Activated CD4-positive, CD25-positive, alpha-beta regulatory T cell treated with anti-CD3 and anti-CD28 coated beads, Interleukin-2, amount 50 U/mL, for 72 hours (primary cell): ENCODE measurements at regions not wholly inside any gene's neighbourhood (a gene's known extent, or its start where the extent isn't known, plus 50 kb on each side); places are given as distances from the start of the nearest gene placed in this dataset.

Experiments used
- DNase-seq: peaks from one replicate; pipeline ENCODE4 v3.0.0; 2021

GRCh38 chr5:158435161-158435616 lies 576.2 kb upstream of the CLINT1 start:
- no peak for DNase-seq

DNA sequence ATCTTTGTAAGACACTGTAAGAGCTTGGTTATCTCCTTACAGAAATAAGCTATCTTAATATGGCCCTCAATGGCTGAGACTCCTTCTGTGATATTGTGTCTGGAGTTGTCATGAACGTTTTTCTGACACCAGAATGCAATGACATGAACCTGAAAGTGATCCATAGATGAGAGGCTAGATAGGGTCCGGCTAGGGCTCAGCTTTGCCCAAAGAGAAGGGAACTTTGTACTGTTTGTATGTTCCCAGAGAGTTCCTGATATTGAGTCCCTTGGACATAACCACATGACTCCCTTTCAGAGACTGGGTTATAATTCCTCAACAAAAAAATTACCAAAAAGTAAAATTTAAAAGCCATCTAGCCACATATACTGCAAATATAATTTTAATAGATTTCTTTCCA lies 575.8 kb upstream of the CLINT1 start:
- DNase-seq: no peak

- no peak for DNase-seq
Observed at GRCh38 chr5:158433634-158434033, 574.7 kb upstream of the CLINT1 start.

GRCh38 chr5:158431369-158432029 lies 572.6 kb upstream of the CLINT1 start:
- no peak for DNase-seq

GRCh38 chr5:158430798-158431167 lies 571.8 kb upstream of the CLINT1 start:
- no peak for DNase-seq

DNA sequence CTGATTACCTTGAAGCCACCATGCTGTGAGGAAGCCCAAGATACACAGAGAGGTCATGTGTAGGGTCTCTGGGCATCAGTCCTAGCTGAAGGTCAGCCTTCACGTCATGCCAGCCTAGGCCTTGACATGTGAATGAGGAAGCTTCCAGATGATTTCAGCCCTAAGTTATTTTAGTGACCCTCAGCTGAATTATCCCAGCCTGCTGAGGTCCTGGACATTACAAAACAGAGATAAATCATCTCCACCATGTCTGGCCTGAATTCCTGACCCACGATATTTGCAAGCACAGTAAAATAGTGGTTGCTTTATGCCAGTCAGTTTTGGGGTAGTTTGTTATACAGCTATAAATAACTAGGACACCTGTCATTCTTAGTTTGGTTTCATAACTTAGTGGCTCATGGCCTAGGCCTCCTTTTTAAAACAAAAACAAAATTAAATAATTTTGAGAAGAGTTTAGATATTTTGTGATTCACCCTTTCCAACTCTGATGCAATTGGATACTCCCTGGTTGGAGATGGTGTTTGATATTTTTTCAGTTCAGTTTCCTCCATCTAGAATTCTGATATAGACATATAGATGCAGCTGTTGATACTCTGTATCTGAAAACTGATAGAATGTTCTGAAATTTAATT lies 571.3 kb upstream of the CLINT1 start:
- no peak for DNase-seq

GRCh38 chr5:158429564-158429963 lies 570.6 kb upstream of the CLINT1 start:
- no peak for DNase-seq

DNA sequence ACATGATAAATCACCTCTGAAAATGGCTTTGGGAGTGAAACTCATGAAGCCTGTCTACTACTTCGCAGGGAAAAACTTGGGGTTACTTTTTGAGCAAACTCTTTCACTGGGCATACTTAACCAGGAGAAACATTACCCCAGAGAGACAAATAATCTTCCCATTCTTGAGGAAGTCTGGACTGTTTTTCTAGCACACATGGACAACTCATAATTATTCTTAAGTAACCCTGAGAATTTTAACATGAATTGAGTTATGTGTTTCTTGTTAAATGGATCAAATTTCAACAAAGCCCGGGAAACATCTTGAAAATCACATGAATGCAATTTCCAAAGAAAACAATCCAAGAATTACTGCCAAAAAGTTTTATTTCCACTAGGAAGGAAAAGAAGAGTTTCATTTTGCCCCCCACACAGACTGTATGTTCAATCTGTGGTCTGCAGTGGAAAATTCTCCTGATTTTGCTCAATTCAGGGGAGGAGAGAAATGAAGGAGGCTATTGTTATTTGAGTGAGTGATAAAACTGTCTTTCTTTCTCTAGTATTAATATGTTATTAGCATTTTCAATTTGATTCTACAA lies 564.8 kb upstream of the CLINT1 start:
- no peak for DNase-seq

DNA sequence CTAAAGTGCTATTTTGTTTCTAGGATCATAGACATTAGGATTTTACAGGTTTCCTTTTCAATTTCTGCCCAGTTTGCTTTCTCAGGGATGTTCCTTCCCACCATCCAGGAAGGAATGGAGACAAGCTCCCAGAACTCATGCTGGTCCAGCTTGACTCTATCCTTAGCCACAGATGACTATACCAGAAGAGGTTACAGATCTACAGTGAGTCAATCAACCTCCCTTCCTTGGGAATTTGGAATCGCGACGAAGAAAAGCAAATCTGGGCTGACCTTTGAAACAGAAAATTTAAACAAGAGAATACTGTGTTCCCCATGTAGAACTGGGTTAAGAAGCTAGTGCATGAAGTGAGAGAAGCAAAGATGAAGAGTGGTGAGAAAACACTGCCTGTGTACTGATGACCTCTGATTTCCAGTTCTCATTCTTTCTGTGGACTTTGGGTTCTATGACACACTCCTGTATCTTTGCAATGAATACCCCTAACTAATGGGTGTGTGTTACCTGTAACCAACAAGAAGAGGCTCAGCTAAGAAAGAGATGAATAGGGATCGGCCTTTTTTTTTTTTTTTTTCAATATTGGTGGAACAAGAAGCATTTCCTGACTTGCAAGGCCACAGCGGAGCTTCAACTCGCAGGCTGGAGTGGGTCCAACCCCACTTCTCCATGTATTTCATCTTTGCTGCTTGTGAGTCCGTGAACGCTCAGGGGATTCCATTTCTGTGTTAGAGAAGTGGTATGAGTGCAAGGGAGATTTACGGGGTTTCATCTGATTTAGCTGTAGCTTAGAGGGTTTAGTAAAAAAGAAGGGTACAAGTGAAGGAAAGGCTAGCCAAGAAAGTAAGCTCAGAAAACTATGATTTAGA lies 563.9 kb upstream of the CLINT1 start:
- no peak for DNase-seq

DNA sequence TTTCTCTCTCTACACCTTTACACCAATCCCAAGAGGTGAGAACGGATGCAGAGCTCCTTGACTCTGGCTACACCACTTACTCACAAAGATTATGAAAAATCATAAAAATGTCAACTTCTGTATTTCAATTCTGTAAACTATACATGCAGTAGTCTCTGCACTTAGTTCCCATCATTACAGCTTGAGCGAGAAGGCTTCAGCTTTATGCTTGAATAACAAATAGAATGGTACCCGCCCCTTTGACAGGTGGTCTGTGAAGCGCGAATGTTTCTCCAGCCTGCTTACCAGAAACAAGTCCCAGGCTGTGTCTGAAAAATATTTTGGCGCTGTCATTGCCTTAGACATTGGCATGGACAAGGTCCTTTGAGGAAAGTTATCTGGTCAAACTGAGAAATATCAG lies 562.4 kb upstream of the CLINT1 start:
- DNase-seq: no peak

GRCh38 chr5:158419186-158419585 lies 560.2 kb upstream of the CLINT1 start:
- DNase-seq: no peak

GRCh38 chr5:158414780-158415179 lies 555.8 kb upstream of the CLINT1 start:
- DNase-seq: no peak

DNA sequence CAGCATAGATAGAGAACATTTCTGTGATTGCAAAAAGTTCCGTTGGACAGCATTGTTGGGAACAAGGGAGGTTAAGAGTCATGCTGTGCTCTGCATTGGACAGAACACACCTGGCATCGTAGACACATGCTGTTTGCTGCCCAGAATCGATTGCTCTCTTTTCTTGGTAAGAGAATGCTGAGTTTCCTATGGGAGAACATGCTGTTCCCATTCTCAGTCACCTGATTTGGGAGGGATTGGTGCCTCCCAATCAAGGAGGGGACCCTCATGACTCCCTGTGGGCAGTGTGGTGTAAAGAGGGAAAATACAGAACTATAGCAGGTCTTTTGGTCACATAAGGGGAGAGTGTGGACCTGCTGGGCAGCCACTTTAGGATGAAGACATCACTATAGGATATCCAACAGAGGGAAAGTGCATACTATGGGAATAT lies 555.4 kb upstream of the CLINT1 start:
- DNase-seq: no peak

DNA sequence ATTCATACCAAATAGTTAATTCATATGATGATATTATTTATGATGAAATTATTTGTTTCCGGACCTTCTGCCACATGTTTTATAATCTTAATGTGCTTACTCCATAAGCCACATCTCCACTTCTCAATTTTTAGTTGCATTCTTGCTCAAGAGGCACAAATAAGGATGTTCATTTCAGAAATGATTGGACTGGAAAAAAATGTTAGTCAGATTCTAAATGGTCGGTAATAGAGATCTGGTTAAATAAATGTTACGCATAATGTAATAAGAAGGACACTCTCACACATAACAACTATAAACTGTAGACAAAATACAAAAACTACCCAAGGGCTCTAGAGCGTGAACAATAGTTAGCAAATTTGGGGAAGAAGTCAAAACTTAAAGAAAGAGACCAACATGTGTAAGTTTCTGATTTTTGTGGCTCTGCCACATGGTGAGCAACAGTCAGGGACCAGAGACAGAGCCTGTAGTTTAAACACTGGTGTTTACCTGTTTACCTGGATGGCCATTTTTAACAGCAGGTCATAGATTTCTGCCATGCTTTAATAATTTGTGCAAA lies 554.3 kb upstream of the CLINT1 start:
- no peak for DNase-seq

DNA sequence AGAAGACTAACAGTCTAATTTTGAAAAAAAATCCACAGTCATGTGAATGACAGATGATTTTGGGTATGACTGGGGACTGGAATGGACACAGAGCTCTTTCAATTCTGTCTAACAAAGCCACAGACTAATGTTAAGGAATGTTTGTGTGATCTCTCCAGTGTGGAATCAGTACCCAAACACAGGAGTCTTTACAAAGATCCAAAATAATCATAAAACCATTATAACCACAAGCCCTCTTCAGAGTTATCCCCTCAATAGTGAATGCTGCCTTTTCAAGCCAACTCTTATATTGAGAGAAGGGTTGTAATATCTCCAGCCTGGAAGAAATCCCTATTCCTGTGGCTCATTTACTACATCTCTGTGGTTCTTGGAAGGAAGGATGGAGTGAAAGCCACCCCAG lies 552.0 kb upstream of the CLINT1 start:
- DNase-seq: no peak

DNA sequence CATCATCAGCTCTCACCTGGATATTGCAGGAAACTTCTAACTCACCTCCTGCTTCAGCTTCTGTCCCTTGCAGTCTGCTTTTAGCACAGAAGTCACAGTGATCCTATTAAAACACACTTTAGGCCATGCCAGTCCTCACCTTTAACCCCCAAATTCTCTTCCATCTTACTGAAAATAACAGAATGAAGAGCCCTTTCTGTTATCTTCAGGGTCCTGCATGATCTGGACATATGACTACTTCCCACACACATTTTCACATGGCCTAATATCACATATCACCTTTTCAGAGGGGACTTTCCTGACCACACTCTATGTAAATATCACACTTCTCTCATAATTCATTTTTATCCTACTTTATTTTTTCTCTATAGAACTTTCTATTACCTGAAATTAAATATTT lies 550.6 kb upstream of the CLINT1 start:
- DNase-seq: no peak

GRCh38 chr5:158407824-158408195 lies 548.9 kb upstream of the CLINT1 start:
- no peak for DNase-seq

DNA sequence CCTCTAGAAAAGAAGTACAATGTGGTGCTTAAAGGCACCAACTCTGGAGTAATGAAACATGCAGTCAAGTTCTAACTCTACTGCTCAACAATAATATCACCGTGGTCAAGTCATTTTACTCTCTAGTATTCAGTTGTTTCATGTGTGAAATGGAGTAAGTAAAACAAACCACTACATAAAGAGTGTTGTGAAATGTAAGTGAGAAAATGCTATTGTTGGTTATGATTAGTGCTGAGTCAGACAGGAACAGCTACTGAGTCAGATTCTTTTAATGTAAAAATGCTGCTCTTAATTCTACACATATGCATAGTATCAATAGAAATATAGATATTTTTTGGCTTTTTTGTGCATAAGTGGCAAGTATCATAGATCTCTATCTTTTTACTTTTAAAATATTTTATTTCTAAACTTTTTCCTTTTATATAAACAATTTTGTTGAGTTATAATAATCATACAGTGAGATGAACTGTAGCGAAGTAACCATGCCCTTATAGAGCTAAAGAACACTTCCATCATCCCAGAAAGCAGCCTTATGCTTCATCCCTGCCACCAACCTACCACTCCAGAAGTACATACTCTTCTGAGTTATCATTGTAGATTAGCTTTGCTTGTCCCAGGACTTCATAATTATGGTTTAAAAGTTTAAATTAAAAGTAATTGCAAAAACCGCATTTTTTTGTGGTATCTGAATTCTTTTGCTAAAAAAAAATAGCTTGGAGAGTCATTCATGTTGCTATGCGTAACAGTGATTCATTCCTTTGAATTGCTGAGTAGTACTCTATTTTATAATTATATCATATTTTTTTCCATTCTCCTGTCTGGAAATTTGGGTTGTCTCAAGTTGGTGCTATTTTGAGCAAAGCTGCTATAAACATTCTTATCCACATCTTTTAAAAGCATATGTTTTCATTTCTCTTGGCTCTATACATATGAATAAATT lies 548.2 kb upstream of the CLINT1 start:
- DNase-seq: no peak

- DNase-seq: no peak
Observed at GRCh38 chr5:158398360-158399201, 539.6 kb upstream of the CLINT1 start.

DNA sequence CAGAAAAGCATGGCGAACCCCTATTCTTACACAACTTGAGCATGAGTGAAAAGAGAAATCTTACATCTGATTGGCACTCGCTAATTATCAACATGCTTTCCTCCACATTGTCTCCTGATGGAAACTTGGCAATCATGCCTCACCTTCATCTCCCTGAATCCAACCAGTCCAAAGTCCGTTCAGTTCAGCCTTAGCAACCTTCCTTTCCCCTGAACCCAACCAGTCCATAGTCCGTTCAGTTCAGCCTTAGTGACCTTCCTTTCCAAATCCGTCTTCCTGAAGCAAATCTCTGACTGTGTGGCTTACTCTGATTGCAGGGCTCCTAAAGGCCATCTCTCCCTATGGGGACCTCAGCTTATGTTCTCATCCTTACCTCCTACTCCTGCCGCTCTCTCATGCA lies 538.3 kb upstream of the CLINT1 start:
- DNase-seq: no peak

DNA sequence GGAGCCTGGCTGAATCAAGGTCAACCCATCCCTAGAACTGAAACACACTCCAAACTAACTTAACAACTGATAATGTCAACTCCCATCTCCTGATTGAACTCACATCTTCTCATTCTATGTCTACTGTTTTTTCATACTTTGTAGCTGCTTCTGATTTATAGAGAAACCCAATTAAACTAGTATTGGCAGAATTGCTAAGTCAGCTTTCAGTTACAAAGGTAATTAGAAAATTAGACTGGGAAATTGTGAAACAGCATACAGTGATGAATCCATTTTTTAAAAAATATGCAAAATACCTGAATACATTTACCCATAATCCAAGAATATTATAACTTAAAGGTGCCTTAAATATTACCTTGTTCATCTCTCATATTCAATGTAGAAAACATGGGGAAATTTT lies 535.2 kb upstream of the CLINT1 start:
- DNase-seq: no peak
